HepG2 (cell line): ENCODE measurements at regions not wholly inside any gene's neighbourhood (a gene's known extent, or its start where the extent isn't known, plus 50 kb on each side); places are given as distances from the start of the nearest gene placed in this dataset.

Experiments
- ATAC-seq: fragments of 200-7000 bp; cut with Tn5 transposase; 3 replicates; pipeline ENCODE4 v1.9.1; 2020; ENCODE audit warnings: mild to moderate bottlenecking, moderate library complexity
- BruUV-seq: library from RNA; stranded (reverse); fragments of 400-500 nt; replicated peaks from 2 replicates; lab custom pipeline; 2021; lab: Mats Ljungman, UMichigan
- CTCF ChIA-PET: fragments of 300-600 bp; formaldehyde crosslinking; extraction: SDS; loops from one replicate; lab custom pipeline; 2021; ENCODE audit warnings: low total read pairs, inconsistent platforms, low intra/inter-chr PET ratio; lab: Yijun Ruan, JAX
- POLR2A ChIA-PET: fragments of 350-600 bp; sonication (Branson Sonifier 250); formaldehyde crosslinking; loops from one replicate; lab custom pipeline; 2020; ENCODE audit warnings: antibody characterized with exemption, inconsistent platforms; lab: Yijun Ruan, JAX
- DNase-seq: peaks from one replicate; pipeline ENCODE4 v3.0.0-alpha.2; 2015; ENCODE audit warnings: low spot score
- FAIRE-seq: peaks from 3 replicates; lab custom pipeline; 2011; peaks lifted over from hg19 to GRCh38; lab: Jason Lieb, UNC
- H2AFZ ChIP-seq: one replicate; pipeline ENCODE4 v1.6.1; 2011; ENCODE audit warnings: low read length, inconsistent platforms
- H3K27ac ChIP-seq: fragments of 300-600 bp; 3 replicates; pipeline ENCODE4 v1.8.0; 2011; ENCODE audit warnings: mixed run types, mild to moderate bottlenecking, mixed read lengths, low read length, inconsistent platforms; ENCODE audit not compliant: insufficient read depth; ENCODE audit errors: extremely low read length
- H3K27me3 ChIP-seq, 2 experiments: fragments of 200-600 bp in 1 of 2; 2 replicates in 1 of 2; 3 replicates in 1 of 2; pipeline versions ENCODE4 v1.6.0 to v1.8.0; 2011; ENCODE audit warnings: low read length in 2 of 2, mild to moderate bottlenecking in 2 of 2, moderate library complexity in 2 of 2, inconsistent platforms in 1 of 2; ENCODE audit not compliant: insufficient read depth in 2 of 2, control insufficient read depth in 1 of 2
- H3K36me3 ChIP-seq, 2 experiments: fragments of 200-600 bp in 1 of 2; replicated peaks in 1 of 2; 2 replicates in 1 of 2; 3 replicates in 1 of 2; pipeline versions ENCODE4 v1.5.1 to v1.8.0; 2011; ENCODE audit warnings: low read length in 2 of 2, inconsistent platforms in 1 of 2; ENCODE audit not compliant: insufficient read depth in 2 of 2, control insufficient read depth in 1 of 2
- H3K4me1 ChIP-seq: 2 replicates; pipeline ENCODE4 v1.5.1; 2012; ENCODE audit warnings: low read length, inconsistent platforms; ENCODE audit not compliant: insufficient read depth
- H3K4me2 ChIP-seq: 2 replicates; pipeline ENCODE4 v1.6.0; 2011; ENCODE audit warnings: low read depth, low read length, inconsistent platforms
- H3K4me3 ChIP-seq, 3 experiments: fragments of 200-600 bp in 1 of 3; sonication (generic), shearing (Covaris generic) in 1 of 3; replicated peaks in 1 of 3; 2 replicates each; pipeline ENCODE4 v1.5.1; 2011 to 2016; ENCODE audit warnings: low read length in 3 of 3, inconsistent platforms in 2 of 3, low read depth in 2 of 3, mild to moderate bottlenecking in 2 of 3, control low read depth in 1 of 3, mixed read lengths in 1 of 3; ENCODE audit not compliant: insufficient read depth in 1 of 3
- H3K79me2 ChIP-seq: one replicate; pipeline ENCODE4 v1.6.1; 2011; ENCODE audit warnings: low read length, inconsistent platforms; ENCODE audit not compliant: insufficient read depth
- H3K9ac ChIP-seq: 2 replicates; pipeline ENCODE4 v1.6.0; 2011; ENCODE audit warnings: mild to moderate bottlenecking, low read depth, low read length, inconsistent platforms; ENCODE audit not compliant: insufficient read depth
- H3K9me3 ChIP-seq: 2 replicates; pipeline ENCODE4 v1.5.1; 2012; ENCODE audit warnings: mild to moderate bottlenecking, low read length
- H4K20me1 ChIP-seq: 2 replicates; pipeline ENCODE4 v1.6.0; 2011; ENCODE audit warnings: inconsistent platforms, mild to moderate bottlenecking, low read length, moderate library complexity; ENCODE audit not compliant: insufficient read depth
- AKAP8 ChIP-seq: sonication (generic); formaldehyde crosslinking; IDR thresholded peaks from 2 replicates; pipeline ENCODE4 v1.5.1; 2020; ENCODE audit warnings: mild to moderate bottlenecking, missing genetic modification reagents
- CBX1 ChIP-seq: IDR thresholded peaks from one replicate; pipeline ENCODE4 v1.6.1; 2016; ENCODE audit warnings: antibody characterized with exemption, low read depth
- ELK4 ChIP-seq: sonication (generic); formaldehyde crosslinking; IDR thresholded peaks from 2 replicates; pipeline ENCODE4 v1.9.0; 2021; ENCODE audit warnings: missing genetic modification reagents, borderline replicate concordance
- JUND ChIP-seq: sonication (generic); formaldehyde crosslinking; IDR thresholded peaks from 2 replicates; pipeline ENCODE4 v1.8.0; 2022; ENCODE audit warnings: mild to moderate bottlenecking, missing genetic modification reagents
- MEF2D ChIP-seq: sonication (generic); formaldehyde crosslinking; IDR thresholded peaks from 2 replicates; pipeline ENCODE4 v1.5.1; 2020; ENCODE audit warnings: mild to moderate bottlenecking, missing genetic modification reagents
- NAIF1 ChIP-seq: sonication (generic); formaldehyde crosslinking; IDR thresholded peaks from 2 replicates; pipeline ENCODE4 v1.5.0; 2020; ENCODE audit warnings: mild to moderate bottlenecking, missing genetic modification reagents, borderline replicate concordance
- SMC3 ChIP-seq: IDR thresholded peaks from 2 replicates; pipeline ENCODE4 v1.6.1; 2011; ENCODE audit warnings: low read length, improper control_type of control experiment
- ZFP41 ChIP-seq: sonication (generic); formaldehyde crosslinking; IDR thresholded peaks from 2 replicates; pipeline ENCODE4 v1.4.0; 2020; ENCODE audit warnings: mild to moderate bottlenecking, missing genetic modification reagents, borderline replicate concordance
- ZFYVE20 ChIP-seq: sonication (generic); formaldehyde crosslinking; IDR thresholded peaks from 2 replicates; pipeline ENCODE4 v1.8.0; 2023; ENCODE audit warnings: low read depth, mild to moderate bottlenecking, moderate library complexity, missing genetic modification reagents, borderline replicate concordance
- ZNF558 ChIP-seq: sonication (generic); formaldehyde crosslinking; IDR thresholded peaks from 2 replicates; pipeline ENCODE4 v1.9.0; 2022; ENCODE audit warnings: mild to moderate bottlenecking, missing genetic modification reagents, borderline replicate concordance
- ZNF703 ChIP-seq: sonication (generic); formaldehyde crosslinking; IDR thresholded peaks from 2 replicates; pipeline ENCODE4 v1.5.1; 2020; ENCODE audit warnings: missing genetic modification reagents, mild to moderate bottlenecking, moderate library complexity, borderline replicate concordance
- ZNF75D ChIP-seq: sonication (generic); formaldehyde crosslinking; IDR thresholded peaks from 2 replicates; pipeline ENCODE4 v1.8.1; 2023; ENCODE audit warnings: missing genetic modification reagents, mild to moderate bottlenecking, borderline replicate concordance
- WGBS: methylation state at CpG from one replicate; pipeline ENCODE4 v1.1.6; 2017; ENCODE audit warnings: low lambda C conversion rate; 5-methylcytosine and 5-hydroxymethylcytosine counted together
- in situ Hi-C: cut with HindIII; loops from 2 replicates; pipeline ENCODE4 v1.10.0; 2017; ENCODE audit warnings: low pct_unique_long_range_greater_than_20kb; ENCODE audit not compliant: extremely low pct_ligation_motif_present
- intact Hi-C: fragments of 100-400 bp; cut with micrococcal nuclease; formaldehyde crosslinking; loops from one replicate; pipeline ENCODE4 v1.10.0; 2022; ENCODE audit not compliant: unreplicated experiment
- TF ChIP-seq, protein P1 (sequence below): fragments of 450-650 bp; IDR thresholded peaks from 2 replicates; pipeline ENCODE4 v1.6.1; 2017
- TF ChIP-seq, protein P2 (sequence below): sonication (generic); formaldehyde crosslinking; IDR thresholded peaks from 2 replicates; pipeline ENCODE4 v1.4.0; 2020; ENCODE audit warnings: mild to moderate bottlenecking, missing genetic modification reagents
- TF ChIP-seq, protein P3 (sequence below): sonication (generic); formaldehyde crosslinking; conservative IDR thresholded peaks from 2 replicates; pipeline ENCODE4 v1.8.0; 2022; ENCODE audit warnings: missing genetic modification reagents

DNA sequence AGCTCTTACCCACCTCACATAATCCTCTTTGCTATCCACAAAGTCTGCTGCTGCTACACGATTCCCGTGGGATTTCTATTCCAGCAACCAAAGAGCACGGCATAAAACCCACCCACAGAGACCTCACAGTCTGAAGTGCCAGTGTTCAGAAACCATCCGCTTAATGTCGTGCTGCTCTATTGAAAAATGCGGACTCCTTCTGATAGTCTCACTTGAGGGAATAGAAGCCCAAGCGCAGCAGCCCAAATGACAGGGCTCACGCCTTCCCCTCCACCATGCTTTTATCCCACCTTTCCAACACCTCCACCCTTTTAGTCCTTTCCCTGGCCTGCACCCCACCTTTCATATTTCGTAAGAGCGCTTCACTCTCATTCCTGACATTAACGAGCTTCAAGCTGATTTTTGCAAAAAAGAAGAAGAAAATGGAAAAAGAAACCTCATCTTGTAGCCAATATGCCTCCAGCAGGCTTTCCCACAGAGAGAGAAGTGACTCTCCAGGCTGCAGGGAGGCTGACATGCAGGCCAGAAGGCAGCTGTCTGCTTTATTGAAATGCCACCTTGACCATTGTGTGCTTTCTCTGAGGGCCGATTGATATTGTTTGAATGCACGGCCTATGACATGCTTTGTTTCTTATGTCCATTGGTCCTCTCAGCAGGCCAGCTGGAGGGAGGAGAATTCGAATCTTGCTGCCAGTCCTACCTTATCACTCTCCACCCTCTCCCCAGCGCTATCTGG lies 70.6 kb upstream of the PCSK1 start:
- DNase-seq: no peak
- no peak overlapping the region for H3K27ac ChIP-seq
- WGBS: 52% methylated on average over 15 of the region's 15 CpGs
- no peaks in the 10 kb centered on the region for H3K36me3 ChIP-seq
- intact Hi-C loops: no loop called here
- ChIA-PET CTCF (no interaction called here), POLR2A (no interaction called here)
- in situ Hi-C loops: no loop called here
- no peak overlapping the region for H3K4me2 ChIP-seq
- H4K20me1 ChIP-seq: no peaks in the 10 kb centered on the region
- ATAC-seq: no peak
- H3K9me3 ChIP-seq: no peaks in the 10 kb centered on the region
- FAIRE-seq: no peak
- BruUV-seq: no TSS peak
- H3K79me2 ChIP-seq: no peaks in the 10 kb centered on the region
- no peaks in the 10 kb centered on the region; a peak in 1 of 5 replicates for H3K27me3 ChIP-seq
- no peak overlapping the region for H3K9ac ChIP-seq
- TF ChIP-seq ZNF75D (CRISPR knock-in tag) (no peak), CBX1 (no peak), ZNF703 (no peak), ZFYVE20 (no peak), SMC3 (no peak), NAIF1 (CRISPR knock-in tag) (no peak), JUND (CRISPR knock-in tag) (no peak)
- no peak overlapping the region for H2AFZ ChIP-seq
- no peaks in the 10 kb centered on the region for H3K4me1 ChIP-seq
- no peak overlapping the region for H3K4me3 ChIP-seq

- peaks cover 11% of the 10 kb centered on the region; the same call in 1 of the 2 replicates for H3K4me1 ChIP-seq
- TF ChIP-seq ELK4 (CRISPR knock-in tag) (no peak), ZFP41 (CRISPR knock-in tag) (no peak), MEF2D (CRISPR knock-in tag) (no peak), AKAP8 (CRISPR knock-in tag) (no peak), ZNF558 (CRISPR knock-in tag) (no peak)
- TF ChIP-seq, protein P1, sequence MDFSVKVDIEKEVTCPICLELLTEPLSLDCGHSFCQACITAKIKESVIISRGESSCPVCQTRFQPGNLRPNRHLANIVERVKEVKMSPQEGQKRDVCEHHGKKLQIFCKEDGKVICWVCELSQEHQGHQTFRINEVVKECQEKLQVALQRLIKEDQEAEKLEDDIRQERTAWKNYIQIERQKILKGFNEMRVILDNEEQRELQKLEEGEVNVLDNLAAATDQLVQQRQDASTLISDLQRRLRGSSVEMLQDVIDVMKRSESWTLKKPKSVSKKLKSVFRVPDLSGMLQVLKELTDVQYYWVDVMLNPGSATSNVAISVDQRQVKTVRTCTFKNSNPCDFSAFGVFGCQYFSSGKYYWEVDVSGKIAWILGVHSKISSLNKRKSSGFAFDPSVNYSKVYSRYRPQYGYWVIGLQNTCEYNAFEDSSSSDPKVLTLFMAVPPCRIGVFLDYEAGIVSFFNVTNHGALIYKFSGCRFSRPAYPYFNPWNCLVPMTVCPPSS: no peak
- TF ChIP-seq, protein P2, sequence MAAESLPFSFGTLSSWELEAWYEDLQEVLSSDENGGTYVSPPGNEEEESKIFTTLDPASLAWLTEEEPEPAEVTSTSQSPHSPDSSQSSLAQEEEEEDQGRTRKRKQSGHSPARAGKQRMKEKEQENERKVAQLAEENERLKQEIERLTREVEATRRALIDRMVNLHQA (CRISPR knock-in tag): no peak
- TF ChIP-seq, protein P3, sequence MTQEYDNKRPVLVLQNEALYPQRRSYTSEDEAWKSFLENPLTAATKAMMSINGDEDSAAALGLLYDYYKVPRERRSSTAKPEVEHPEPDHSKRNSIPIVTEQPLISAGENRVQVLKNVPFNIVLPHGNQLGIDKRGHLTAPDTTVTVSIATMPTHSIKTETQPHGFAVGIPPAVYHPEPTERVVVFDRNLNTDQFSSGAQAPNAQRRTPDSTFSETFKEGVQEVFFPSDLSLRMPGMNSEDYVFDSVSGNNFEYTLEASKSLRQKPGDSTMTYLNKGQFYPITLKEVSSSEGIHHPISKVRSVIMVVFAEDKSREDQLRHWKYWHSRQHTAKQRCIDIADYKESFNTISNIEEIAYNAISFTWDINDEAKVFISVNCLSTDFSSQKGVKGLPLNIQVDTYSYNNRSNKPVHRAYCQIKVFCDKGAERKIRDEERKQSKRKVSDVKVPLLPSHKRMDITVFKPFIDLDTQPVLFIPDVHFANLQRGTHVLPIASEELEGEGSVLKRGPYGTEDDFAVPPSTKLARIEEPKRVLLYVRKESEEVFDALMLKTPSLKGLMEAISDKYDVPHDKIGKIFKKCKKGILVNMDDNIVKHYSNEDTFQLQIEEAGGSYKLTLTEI (CRISPR knock-in tag): no peak
These were observed 73.3 kb upstream of the PCSK1 start for GRCh38 chr5:96506376-96506775.

More at GRCh38 chr5:96506376-96506775, 73.3 kb upstream of the PCSK1 start:
- Histone ChIP-seq H3K27ac (no peak overlapping the region), H4K20me1 (no peaks in the 10 kb centered on the region), H3K79me2 (no peaks in the 10 kb centered on the region), H2AFZ (no peak overlapping the region), H3K9ac (no peak overlapping the region), H3K36me3 (no peaks in the 10 kb centered on the region), H3K4me3 (no peak overlapping the region), H3K4me2 (no peak overlapping the region), H3K9me3 (no peaks in the 10 kb centered on the region), H3K27me3 (no peaks in the 10 kb centered on the region; a peak in 1 of 5 replicates)
- DNase-seq: no peak
- ChIA-PET POLR2A (no interaction called here), CTCF (no interaction called here)
- in situ Hi-C loops (no loop called here), intact Hi-C loops (no loop called here)
- no peak for ATAC-seq
- WGBS: 0% methylated on average over 1 of the region's 1 CpG
- no TSS peak for BruUV-seq
- FAIRE-seq: no peak
